WERI-Rb-1 (cell line): ENCODE measurements at regions not wholly inside any gene's neighbourhood (a gene's known extent, or its start where the extent isn't known, plus 50 kb on each side); places are given as distances from the start of the nearest gene placed in this dataset.
"Not testable (repeated sequence)": the region's sequence is repeated elsewhere in the genome, so short reads cannot be mapped to it uniquely, and the experiment has no call there.

Experiments
- DNase-seq: peaks from one replicate; pipeline ENCODE4 v3.0.0-alpha.2; 2020
- H3K27ac ChIP-seq: fragments of 250-450 bp; sonication (Bioruptor Pico); 2 replicates; pipeline ENCODE4 v1.5.1; 2020; ENCODE audit warnings: mild to moderate bottlenecking, moderate library complexity
- H3K27me3 ChIP-seq: fragments of 250-450 bp; sonication (Bioruptor Pico); 2 replicates; pipeline ENCODE4 v1.5.1; 2021; ENCODE audit warnings: mild to moderate bottlenecking, low read depth, moderate library complexity; ENCODE audit not compliant: insufficient read depth, severe bottlenecking
- H3K36me3 ChIP-seq: fragments of 250-450 bp; sonication (Bioruptor Pico); 2 replicates; pipeline ENCODE4 v1.5.1; 2020; ENCODE audit warnings: mild to moderate bottlenecking, moderate library complexity
- H3K4me3 ChIP-seq: 2 replicates; pipeline ENCODE4 v1.5.1; 2011; ENCODE audit warnings: low read depth, mild to moderate bottlenecking, control low read depth, low read length
- H3K9me3 ChIP-seq: fragments of 250-450 bp; sonication (Bioruptor Pico); 2 replicates; pipeline ENCODE4 v1.5.1; 2021; ENCODE audit warnings: mild to moderate bottlenecking, moderate library complexity; ENCODE audit not compliant: severe bottlenecking
- CTCF ChIP-seq: IDR thresholded peaks from 2 replicates; pipeline ENCODE4 v1.5.1; 2011; ENCODE audit warnings: low read depth, mild to moderate bottlenecking, control low read depth, inconsistent platforms, low read length

GRCh38 chr6:14518515-14519217 lies 401.1 kb downstream of the CD83 start:
- no peaks in the 10 kb centered on the region for H3K36me3 ChIP-seq
- H3K4me3 ChIP-seq, result peak overlapping the region; percentile 20; the same call in 1 of the 2 replicates
- no peak overlapping the region for H3K27ac ChIP-seq
- peak; percentile 51 for DNase-seq
- TF ChIP-seq CTCF, result no peak
- no peaks in the 10 kb centered on the region for H3K9me3 ChIP-seq
- no peaks in the 10 kb centered on the region for H3K27me3 ChIP-seq

- Histone ChIP-seq H3K4me3 (no peak overlapping the region), H3K9me3 (no peaks in the 10 kb centered on the region), H3K27me3 (no peaks in the 10 kb centered on the region), H3K36me3 (no peaks in the 10 kb centered on the region), H3K27ac (no peak overlapping the region)
- no peak for TF ChIP-seq CTCF
- no peak for DNase-seq
Measured at GRCh38 chr6:14520029-14520428, 402.5 kb downstream of the CD83 start.

- no peaks in the 10 kb centered on the region for H3K9me3 ChIP-seq
- DNase-seq, result no peak
- no peaks in the 10 kb centered on the region for H3K27me3 ChIP-seq
- H3K4me3 ChIP-seq, result no peak overlapping the region
- no peak for TF ChIP-seq CTCF
- no peak overlapping the region for H3K27ac ChIP-seq
- no peaks in the 10 kb centered on the region for H3K36me3 ChIP-seq
Measured at GRCh38 chr6:14520536-14520935, 403.0 kb downstream of the CD83 start.

GRCh38 chr6:14521141-14521540 lies 403.6 kb downstream of the CD83 start:
- no peak for DNase-seq
- Histone ChIP-seq H3K36me3 (no peaks in the 10 kb centered on the region), H3K27me3 (no peaks in the 10 kb centered on the region), H3K9me3 (peaks cover under 1% of the 10 kb centered on the region), H3K27ac (no peak overlapping the region), H3K4me3 (no peak overlapping the region)
- TF ChIP-seq CTCF, result no peak

- H3K27me3 ChIP-seq, DNase-seq, H3K4me3 ChIP-seq, H3K36me3 ChIP-seq, H3K27ac ChIP-seq, H3K9me3 ChIP-seq: not testable (repeated sequence)
Measured at GRCh38 chr6:14521861-14522260, 404.3 kb downstream of the CD83 start.

GRCh38 chr6:14524319-14524718 lies 406.7 kb downstream of the CD83 start:
- H3K27me3 ChIP-seq, result no peaks in the 10 kb centered on the region
- H3K27ac ChIP-seq, result no peak overlapping the region
- no peak overlapping the region for H3K4me3 ChIP-seq
- no peak for TF ChIP-seq CTCF
- no peak for DNase-seq
- H3K36me3 ChIP-seq, result no peaks in the 10 kb centered on the region
- peaks cover 3% of the 10 kb centered on the region for H3K9me3 ChIP-seq
